ENCODE measurements at regions not wholly inside any gene's neighbourhood (a gene's known extent, or its start where the extent isn't known, plus 50 kb on each side); places are given as distances from the start of the nearest gene placed in this dataset.
"Not testable (repeated sequence)": the region's sequence is repeated elsewhere in the genome, so short reads cannot be mapped to it uniquely, and the experiment has no call there.

- no peak for DNase-seq (ENCODE audit: low spot score)
Measured at GRCh38 chr7:15143936-15144335, 241.4 kb upstream of the DGKB start.

GRCh38 chr7:15143121-15143520 is 240.6 kb upstream of the DGKB start:
- no peak for DNase-seq (ENCODE audit: low spot score)

GRCh38 chr7:15140431-15140830 is 237.9 kb upstream of the DGKB start:
- DNase-seq (ENCODE audit: low spot score) = no peak

DNA sequence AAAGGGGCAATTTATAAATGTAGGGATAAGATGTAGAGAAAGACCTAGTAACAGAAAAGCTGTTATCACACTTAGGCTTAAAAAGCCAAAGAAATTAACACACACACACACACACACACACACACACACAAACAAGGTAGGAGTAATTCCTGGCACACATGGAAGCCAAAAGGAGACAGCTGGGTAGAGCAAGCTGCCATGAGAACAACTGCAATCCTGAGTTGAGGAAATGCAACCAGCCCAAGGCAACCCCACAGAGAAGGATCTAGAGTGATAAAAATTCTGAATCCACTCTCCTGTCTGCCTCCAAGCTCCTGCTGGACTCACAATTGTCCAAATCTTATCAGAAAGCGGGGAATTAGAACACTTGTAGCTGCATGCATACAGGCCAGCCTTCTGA is 229.1 kb upstream of the DGKB start:
- no peak for DNase-seq (ENCODE audit: low spot score)

- no peak for DNase-seq (ENCODE audit: low spot score)
Measured at GRCh38 chr7:15130666-15131541, 228.4 kb upstream of the DGKB start.

DNA sequence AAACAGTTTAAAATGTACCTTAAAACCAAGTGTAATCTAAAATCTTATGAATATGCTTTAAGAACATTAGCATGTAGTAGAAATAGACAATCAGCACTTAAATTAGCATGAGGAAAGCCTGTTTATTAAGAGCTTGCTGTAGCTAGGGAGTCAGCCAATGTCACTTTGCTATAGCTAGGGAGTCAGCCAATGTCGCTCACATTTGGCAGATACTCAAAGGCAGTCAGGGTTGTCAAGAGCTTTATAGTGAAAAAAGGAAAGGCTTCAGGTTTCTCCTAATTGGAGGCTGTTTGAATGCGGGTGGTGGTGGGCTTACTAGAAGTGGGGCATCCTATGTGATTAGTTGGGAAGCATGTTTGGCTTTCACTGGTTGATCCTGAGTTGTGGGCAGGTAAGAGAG is 226.2 kb upstream of the DGKB start:
- DNase-seq (ENCODE audit: low spot score) = no peak

DNA sequence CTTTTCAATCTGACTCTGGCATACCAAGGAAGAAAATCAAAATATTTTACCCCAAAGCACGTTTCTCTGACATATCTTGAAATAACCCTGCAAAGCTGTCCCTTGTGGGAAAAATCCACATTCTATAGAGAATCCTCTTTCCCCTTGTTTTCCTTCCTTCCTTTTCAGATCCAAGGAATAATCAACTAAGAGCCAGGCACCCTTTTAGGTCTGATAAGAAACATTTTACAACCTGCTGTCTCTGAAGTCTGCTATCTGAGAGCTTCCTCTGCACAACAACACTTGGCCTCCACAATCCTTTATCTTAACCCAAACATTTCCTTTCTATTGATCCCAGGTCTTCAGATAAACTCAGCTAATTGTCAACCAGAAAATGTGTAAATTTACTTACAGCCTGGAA is 224.1 kb upstream of the DGKB start:
- not testable (repeated sequence) for DNase-seq (ENCODE audit: low spot score)

DNA sequence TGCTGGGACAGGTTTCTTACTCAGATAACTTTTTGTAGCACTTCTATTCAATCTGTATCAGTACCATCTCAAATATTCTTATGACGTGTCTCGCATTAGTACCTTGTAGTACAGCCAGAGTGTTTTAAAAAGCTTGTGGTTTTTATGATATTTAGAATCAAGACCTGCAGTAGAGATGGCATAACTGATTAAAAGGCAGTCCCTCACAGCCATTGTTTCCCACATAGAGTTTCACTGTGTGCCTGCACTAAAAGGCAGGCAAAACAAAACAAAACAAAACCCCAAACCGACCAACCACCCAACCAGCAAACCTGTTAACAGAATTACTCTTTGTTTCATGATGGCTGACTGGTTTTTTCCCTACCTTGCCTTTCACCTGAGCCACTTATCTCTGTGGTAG is 221.3 kb upstream of the DGKB start:
- DNase-seq (ENCODE audit: low spot score) = no peak

DNA sequence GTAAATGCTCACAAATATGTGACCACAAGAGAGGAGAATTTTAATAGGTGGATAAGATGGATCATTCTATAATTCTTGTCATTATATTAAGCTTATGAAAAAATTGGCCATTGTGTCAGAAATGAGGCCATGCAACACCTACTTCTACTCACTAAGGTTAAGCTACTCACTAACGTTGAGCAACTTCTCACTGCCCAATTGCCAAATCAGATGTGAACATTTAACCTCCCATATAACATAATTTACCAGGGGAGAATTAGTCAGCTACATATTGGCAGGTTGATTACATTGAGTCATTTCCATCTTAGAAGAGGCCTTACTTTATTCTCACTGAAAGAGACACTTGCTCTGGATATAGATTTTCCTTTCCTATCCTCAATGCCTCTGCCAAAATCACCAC is 211.2 kb upstream of the DGKB start:
- no peak for DNase-seq (ENCODE audit: low spot score)

DNA sequence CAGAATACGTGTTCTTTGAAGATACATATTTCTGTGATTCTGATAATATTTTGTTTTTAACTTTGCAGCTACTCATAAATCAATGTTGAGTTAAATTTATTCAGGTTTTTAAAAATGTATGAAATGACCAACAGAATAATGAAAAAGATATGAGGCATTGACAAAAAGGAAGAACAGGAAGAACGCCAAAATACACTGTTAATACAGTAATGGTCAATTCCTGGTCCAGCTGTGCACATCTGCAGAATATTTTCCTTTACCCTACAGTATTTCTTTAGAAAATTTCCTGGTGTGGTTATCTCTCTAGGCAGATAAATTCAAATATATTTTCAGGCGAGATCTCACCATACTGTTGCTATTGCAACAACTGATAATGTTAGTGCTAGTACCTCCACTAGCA is 203.2 kb upstream of the DGKB start:
- DNase-seq (ENCODE audit: low spot score) = no peak

DNA sequence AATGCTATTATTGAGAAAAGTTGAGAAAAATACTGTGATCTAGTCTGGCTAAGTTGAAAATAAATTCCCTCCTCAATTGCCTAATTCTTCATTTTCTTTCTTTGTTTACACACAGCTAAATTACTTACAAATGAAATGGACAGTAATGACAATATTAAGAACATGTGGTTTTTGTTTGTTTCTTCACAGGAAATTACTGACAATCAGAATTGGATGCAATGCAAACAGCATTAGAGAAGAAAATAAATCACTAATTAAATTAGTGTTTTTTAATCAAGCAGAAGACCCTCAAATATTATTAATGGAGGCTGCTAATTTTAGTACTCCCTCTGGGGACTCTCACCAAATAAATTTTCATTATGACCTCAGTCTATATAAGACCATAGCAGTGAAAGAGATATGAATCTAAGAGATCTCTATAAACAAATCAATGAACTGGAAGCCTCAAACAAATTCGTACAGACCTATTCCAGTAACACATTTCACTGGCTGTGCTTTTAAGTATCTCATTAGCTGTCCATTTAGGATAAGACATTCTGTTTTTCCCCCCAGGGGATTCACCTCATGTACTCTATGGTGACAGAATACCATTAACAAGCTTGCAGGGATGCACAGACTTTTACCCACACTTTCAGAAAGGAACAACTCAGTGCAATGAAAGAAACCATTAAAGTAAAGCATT is 202.0 kb upstream of the DGKB start:
- no peak for DNase-seq (ENCODE audit: low spot score)

DNA sequence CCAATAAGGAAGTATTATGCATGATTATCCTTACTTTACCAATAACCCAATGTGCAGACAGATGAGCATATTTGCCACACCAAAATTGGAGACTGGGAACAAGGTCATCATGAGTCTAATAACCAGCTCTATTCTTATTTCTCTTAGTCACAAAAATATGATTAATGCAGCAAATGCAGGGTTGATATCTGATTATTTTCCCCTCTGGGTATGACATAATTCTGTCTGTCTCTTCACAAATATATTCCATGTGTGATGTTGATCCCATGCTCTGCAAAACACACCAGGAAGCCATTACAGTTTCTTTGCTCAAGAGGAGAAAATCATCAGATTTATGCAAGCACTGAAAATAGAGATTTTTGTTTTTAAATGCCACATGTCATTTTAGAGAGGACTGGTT is 196.5 kb upstream of the DGKB start:
- no peak for DNase-seq (ENCODE audit: low spot score)

GRCh38 chr7:15096853-15097252 is 194.3 kb upstream of the DGKB start:
- no peak for DNase-seq (ENCODE audit: low spot score)

GRCh38 chr7:15094989-15095388 is 192.4 kb upstream of the DGKB start:
- DNase-seq (ENCODE audit: low spot score) = no peak

DNA sequence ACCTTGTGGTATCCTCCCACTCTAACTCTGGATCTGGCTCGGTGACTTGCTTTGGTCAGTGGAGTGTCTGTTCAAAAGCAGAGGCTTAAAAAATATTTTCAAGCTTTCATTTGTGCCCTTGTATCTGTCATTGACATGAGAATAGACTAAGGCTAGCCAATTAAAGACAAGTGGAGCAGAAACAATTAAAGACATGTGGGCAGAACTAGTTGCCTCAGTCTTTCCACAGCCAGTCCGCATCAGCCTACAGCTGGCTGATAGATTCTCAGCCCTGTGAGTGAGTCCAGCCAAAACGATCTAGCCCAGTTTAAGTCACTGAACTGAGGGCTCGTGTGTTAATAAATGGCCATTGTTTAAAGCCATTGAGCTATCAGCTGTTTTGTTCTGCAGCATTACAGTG is 185.2 kb upstream of the DGKB start:
- no peak for DNase-seq (ENCODE audit: low spot score)

DNA sequence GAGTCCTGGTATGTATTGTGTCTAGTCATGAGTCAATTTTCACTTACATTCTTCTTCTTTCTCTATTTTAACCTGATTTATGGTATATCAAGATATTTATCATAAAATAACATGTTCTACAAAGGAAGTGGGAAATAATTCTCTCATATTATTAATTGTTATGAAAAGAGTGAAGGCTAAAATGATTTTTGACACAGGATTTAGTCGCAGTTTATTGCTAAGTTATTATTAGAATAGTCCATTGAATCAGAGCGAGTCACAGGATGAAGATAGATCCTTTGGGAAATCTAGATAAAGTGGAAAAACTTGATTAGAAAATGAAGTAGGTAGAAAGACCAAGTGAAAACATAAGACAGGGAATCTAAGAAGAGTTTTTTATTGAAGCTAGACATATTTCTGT is 184.3 kb upstream of the DGKB start:
- no peak for DNase-seq (ENCODE audit: low spot score)

- no peak for DNase-seq (ENCODE audit: low spot score)
Measured at GRCh38 chr7:15086131-15086611, 183.6 kb upstream of the DGKB start.

- no peak for DNase-seq (ENCODE audit: low spot score)
Measured at GRCh38 chr7:15085366-15085765, 182.8 kb upstream of the DGKB start.

DNA sequence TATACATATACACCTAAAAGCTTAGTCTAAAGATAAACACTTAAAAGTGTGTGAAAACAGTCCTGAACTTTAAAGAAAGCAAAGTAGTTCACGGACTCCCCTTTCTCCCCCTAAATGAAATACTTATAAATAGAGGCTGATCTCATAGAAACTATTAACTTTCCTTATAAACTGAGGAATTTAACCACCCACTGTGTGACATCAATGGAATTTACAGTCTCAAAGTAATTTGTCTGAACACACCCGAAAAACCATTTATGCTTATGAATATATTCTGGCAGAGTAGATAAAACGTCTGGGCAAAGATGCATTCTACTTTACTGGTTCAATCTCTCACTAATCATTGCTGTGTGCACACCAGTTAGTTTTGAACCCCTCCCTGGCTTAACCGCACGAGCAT is 181.8 kb upstream of the DGKB start:
- no peak for DNase-seq (ENCODE audit: low spot score)

DNA sequence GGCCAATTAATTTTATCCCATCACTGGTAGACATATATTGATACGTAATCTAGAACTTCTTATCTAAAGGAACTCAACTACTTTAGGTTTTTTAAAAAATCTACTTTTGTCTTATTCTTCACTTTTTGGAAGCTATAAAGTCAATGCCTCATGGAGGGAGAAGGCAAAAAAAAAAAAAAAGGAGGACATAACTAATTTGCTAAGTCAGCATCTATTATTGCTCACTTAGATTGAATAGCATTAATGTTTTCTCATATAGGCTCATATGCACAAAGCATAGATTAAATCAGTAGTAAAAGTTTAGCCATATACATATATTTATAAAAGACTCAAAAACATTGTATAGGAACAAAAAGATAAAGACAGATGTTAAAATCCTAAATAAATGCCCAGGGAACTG is 179.3 kb upstream of the DGKB start:
- no peak for DNase-seq (ENCODE audit: low spot score)

DNA sequence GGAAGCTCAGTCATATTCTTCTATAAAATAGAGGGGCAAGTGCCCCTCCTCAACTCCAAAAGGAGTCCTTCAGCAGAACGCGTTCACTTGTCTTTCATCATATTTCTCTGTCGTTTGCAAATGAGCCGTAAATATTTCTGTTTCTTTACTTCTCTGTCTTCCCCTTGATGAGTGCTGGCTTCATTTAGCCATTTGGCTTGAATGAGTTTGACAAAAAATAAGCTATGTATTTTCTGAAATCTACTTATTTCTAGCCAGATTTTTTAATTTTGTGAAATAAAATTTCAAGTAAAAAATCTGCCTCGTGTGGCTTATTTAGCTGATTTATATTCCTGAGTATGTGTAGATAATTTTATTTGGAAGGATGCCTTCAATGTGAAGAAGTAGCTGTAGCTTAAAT is 170.8 kb upstream of the DGKB start:
- DNase-seq (ENCODE audit: low spot score) = no peak

GRCh38 chr7:15068324-15068723 is 165.8 kb upstream of the DGKB start:
- DNase-seq (ENCODE audit: low spot score) = no peak

- no peak for DNase-seq (ENCODE audit: low spot score)
Measured at GRCh38 chr7:15057272-15057671, 154.7 kb upstream of the DGKB start.

DNA sequence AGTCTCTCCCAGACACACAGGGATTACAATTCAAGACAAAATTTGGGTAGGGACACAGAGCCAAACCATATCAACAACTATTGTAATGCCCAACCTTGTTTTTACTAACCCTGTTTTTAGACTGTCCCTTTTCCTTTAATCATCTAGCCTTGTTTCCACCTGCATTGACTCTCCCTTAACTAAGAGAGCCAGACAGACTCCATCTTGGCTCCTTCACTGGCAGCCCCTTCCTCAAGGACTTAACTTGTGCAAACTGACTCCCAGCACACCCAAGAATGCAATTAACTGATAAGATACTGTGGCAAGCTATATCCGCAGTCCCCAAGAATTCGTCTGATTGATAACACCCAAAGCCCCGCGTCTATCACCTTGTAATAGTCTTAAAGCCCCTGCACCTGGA is 151.8 kb upstream of the DGKB start:
- not testable (repeated sequence) for DNase-seq (ENCODE audit: low spot score)
